ENCODE measurements at regions not wholly inside any gene's neighbourhood (a gene's known extent, or its start where the extent isn't known, plus 50 kb on each side); places are given as distances from the start of the nearest gene placed in this dataset.

DNA sequence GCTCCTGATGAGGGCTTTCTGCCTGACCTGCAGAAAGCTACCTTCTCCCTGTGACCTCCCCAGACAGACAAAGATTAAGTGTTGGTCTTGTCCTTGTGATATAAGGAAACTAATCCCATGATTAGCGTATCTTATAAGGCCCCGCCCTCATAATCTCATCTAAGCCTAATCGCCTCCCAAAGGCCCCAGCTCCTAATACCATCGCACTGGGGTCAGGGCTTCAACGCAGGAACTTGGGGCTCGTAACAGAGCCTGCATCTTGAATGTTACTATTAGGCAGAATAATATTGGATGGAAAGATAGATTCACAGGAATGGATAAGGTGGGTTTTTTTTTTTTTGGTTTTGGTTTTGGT, 78.9 kb downstream of the C16orf95 start:
- DNase-seq = no peak

DNA sequence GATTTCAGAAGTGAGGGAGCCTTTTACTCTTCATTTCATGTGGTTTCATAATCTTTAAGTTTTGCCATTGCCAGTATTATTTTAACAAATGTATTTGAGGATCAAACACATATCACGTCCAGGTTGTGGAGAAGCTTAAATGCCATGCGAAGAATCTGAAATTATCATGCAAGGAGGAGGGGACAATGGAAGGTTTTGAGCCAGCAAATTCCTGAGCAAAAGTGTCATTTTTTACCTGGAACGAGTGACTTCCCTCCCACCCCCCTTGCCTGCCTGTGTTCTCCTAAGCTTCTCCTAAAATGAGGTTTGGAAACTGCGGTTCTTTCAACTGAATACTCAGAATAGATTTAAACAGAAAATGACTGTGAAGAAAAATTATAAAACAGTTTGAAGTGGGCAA, 77.6 kb downstream of the C16orf95 start:
- DNase-seq = no peak

- no peak for DNase-seq
Observed at GRCh38 chr16:87240211-87241136, 76.7 kb downstream of the C16orf95 start.

DNA sequence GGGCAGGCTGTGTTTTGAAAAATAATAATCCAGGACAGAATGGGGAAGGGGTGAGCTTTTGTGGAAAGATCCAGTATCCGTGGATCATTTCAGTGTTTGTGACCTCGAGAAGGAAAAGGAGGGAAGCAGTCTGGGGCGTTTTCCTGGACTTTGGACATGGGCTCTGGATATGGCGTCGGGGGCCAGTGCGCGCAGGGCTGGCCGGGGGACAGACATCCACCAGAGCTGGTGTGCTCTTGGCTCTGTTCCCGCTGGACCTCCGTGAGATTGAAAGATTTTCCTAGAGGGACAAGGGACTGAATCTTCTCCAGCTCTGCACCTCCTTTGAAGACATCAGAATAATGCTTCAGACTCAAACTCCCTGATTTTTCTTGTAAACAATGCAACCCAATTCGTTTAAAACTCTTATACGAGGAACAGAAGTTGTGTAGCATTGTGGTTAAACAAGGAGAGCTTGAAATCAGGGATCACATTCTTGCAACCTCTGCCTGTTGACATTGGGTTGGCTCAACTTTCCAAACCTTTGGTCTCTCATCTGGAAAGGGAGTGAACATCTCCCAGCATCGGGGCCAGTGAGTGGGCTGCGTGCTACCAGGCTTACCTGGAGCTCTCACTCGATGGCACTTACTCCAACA, 75.9 kb downstream of the C16orf95 start:
- no peak for DNase-seq

DNA sequence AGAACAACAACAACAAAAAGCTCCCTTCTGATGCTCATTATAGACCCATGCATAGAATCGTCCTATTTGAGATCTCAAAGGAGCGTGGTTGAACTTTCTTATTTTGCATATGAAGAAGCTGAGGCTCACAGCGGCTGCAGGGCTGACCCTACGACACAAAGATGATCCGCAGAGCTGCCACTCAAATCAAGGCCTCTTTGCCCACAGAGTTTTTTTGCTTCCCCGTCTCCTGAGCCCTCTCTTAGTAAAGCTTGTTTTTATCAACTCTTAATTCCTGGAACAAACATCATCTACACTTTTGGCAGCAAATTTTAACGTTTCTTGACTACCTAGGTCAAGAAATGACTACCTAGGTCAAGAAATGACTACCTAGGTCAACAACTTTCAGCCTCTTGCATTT, 73.7 kb downstream of the C16orf95 start:
- DNase-seq = no peak

- DNase-seq = no peak
Observed at GRCh38 chr16:87244636-87245197, 72.5 kb downstream of the C16orf95 start.

DNA sequence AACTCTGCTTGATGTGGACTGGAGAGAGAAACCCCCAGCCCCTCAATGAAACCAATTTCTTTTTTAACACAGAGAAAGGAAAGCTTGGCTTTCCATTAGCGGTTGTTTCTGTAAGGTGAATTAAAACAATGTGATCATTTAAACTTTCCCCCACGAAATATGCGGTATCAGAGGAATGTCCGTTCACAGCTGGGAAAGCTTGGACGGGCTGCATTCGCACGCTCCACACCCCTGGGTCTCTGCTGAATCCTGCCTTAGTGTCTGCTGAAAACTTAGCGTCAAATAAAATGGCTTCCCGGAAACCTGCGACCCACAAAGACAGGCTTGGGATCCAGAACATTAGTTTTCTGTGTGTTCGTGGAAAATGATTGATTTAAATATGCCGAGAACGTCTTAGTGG, 71.7 kb downstream of the C16orf95 start:
- no peak for DNase-seq

GRCh38 chr16:87246269-87247065, 70.7 kb downstream of the C16orf95 start:
- DNase-seq = no peak

DNA sequence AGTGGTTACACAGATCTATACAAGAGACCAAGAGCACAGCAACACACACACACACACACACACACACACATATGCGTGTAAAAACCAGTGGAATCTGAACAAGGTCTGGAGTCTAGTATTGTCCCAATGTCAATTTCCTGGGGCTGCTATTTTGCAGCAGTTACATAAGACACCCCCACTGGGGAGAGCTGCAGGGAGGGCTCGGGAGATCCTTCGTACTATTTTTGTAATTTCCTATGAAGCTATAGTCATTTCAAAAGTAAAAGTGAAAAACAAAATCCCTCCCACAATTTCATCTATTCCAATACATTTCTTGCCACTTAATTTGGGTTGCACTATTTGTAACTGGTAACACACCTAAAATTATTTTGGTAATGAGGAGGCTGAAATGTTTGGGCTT, 68.5 kb downstream of the C16orf95 start:
- DNase-seq = no peak

DNA sequence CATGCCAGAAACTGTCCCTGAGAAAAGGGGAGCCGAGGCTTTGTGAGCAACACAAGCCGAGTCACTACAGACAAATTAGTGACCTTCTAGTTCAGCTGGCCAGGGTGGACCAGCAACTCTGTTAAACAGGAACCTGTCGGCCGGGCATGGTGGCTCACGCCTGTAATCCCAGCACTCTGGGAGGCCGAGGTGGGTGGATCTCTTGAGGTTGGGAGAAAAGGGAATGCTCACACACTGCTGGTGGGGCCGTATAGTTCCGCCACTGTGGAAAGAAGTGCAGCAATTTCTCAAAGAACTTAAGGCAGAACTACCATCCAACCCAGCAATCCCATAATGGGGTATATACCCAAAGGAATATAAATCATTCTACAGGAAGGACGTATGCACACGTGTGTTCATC, 67.8 kb downstream of the C16orf95 start:
- no peak for DNase-seq

DNA sequence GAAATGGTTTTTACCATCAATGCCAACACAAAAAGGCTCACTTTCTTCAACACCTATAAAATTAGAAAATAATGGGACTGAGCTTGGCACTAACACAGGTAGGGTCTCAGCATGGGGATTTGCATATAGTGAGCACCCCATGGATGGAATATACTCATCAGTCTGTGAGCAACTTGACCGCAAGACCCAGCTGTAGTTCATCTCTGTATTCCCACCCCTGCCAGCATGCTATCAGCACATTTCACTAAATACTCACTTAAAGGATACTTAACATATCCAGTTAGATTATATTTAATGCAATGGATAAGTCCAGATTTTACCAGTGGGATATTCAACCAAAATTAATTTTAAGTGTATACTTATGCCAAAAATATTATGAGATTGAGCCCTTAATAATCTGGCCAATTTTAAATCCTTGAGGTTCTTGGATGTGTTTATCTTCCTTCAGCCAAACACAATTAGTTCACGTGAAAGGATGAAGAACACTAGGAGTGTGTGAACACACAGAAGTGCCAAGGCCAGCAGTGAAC, 66.7 kb downstream of the C16orf95 start:
- DNase-seq = no peak

DNA sequence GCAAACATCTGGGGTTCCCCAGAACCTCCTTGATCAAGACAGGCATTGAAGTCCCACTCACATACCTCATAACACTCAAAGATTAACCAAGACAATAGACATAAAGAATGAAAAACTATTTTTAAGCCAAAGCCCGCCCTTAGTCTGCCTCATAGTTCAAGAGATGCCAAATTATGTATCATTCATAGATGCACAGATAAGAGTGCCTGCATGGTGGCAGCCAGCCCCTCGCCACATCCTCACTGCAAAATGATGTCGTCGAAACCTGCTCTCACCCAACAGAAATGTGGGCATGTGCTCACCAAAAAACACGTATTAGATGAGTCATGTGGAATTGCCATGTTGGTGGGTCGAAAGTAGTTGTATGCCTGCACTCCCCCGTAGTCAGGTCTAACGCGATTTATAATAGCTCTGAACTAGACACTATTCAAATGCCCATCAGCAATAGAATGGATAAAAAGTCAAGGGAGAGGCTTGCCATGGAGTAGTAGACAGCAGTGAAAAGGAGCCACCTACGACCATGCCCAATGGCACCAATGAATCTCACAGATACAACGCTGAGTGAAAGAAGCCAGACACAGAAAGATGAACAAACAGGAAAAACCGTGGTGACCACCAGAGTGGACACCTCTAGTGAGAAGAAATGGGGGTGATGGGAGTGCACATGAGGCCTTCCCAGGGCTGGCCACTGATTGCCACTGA, 64.8 kb downstream of the C16orf95 start:
- DNase-seq = no peak
